PC-3 (cell line): ENCODE measurements at regions not wholly inside any gene's neighbourhood (a gene's known extent, or its start where the extent isn't known, plus 50 kb on each side); places are given as distances from the start of the nearest gene placed in this dataset.
"Not testable (repeated sequence)": the region's sequence is repeated elsewhere in the genome, so short reads cannot be mapped to it uniquely, and the experiment has no call there.

ENCODE experiments used
- ATAC-seq: fragments of 200-7000 bp; cut with Tn5 transposase; 2 replicates; pipeline ENCODE4 v1.9.1; 2020; ENCODE audit warnings: mild to moderate bottlenecking, moderate library complexity
- BruUV-seq: library from RNA; stranded (reverse); fragments of 400-500 nt; replicated peaks from 2 replicates; lab custom pipeline; 2021; lab: Mats Ljungman, UMichigan
- CTCF ChIA-PET: fragments of 300-600 bp; sonication (Branson Sonifier 250); formaldehyde crosslinking; loops from one replicate; lab custom pipeline; 2022; ENCODE audit warnings: antibody characterized with exemption; lab: Charles Lee
- POLR2A ChIA-PET: fragments of 300-600 bp; sonication (Branson Sonifier 250); formaldehyde crosslinking; loops from one replicate; lab custom pipeline; 2022; ENCODE audit warnings: antibody characterized with exemption; ENCODE audit not compliant: unreplicated experiment; lab: Charles Lee
- DNase-seq: peaks from one replicate; pipeline ENCODE4 v3.0.0-alpha.2; 2015
- H2AFZ ChIP-seq: fragments of 300-600 bp; sonication (generic); 2 replicates; pipeline ENCODE4 v1.6.0; 2016; ENCODE audit warnings: antibody characterized with exemption, low read length
- H3F3A ChIP-seq: fragments of 300-600 bp; sonication (generic); one replicate; pipeline ENCODE4 v1.6.0; 2017; ENCODE audit warnings: antibody characterized with exemption, low read length, control low read depth, mild to moderate bottlenecking; ENCODE audit not compliant: unreplicated experiment
- H3K27ac ChIP-seq: fragments of 300-600 bp; sonication (generic); 2 replicates; pipeline ENCODE4 v1.5.1; 2016; ENCODE audit warnings: mild to moderate bottlenecking, low read length
- H3K27me3 ChIP-seq: fragments of 300-600 bp; sonication (generic); 2 replicates; pipeline ENCODE4 v1.6.1; 2016; ENCODE audit warnings: low read length, mixed read lengths
- H3K36me3 ChIP-seq: fragments of 300-600 bp; sonication (generic); 2 replicates; pipeline ENCODE4 v1.6.1; 2016; ENCODE audit warnings: low read depth, mixed run types, low read length, mixed read lengths
- H3K4me1 ChIP-seq: fragments of 300-600 bp; sonication (generic); 2 replicates; pipeline ENCODE4 v1.5.1; 2016; ENCODE audit warnings: low read length; ENCODE audit not compliant: insufficient read depth
- H3K4me2 ChIP-seq: fragments of 300-600 bp; sonication (generic); 2 replicates; pipeline ENCODE4 v1.6.0; 2016; ENCODE audit warnings: low read length
- H3K4me3 ChIP-seq: fragments of 300-600 bp; sonication (generic); 2 replicates; pipeline ENCODE4 v1.5.1; 2016; ENCODE audit warnings: mild to moderate bottlenecking, low read length, mixed read lengths
- H3K79me2 ChIP-seq: fragments of 300-600 bp; sonication (generic); 2 replicates; pipeline ENCODE4 v1.6.1; 2017; ENCODE audit warnings: low read length, mixed read lengths
- H3K9ac ChIP-seq: fragments of 300-600 bp; sonication (generic); 2 replicates; pipeline ENCODE4 v1.6.0; 2016; ENCODE audit warnings: mild to moderate bottlenecking, low read length
- H3K9me2 ChIP-seq: fragments of 300-600 bp; sonication (generic); replicated peaks from 2 replicates; pipeline ENCODE4 v1.6.1; 2016; ENCODE audit warnings: mixed run types, low read length, mixed read lengths
- H3K9me3 ChIP-seq: fragments of 300-600 bp; sonication (generic); 2 replicates; pipeline ENCODE4 v1.6.1; 2016; ENCODE audit warnings: low read length, mixed read lengths
- H4K20me1 ChIP-seq: fragments of 300-600 bp; sonication (generic); 2 replicates; pipeline ENCODE4 v1.6.1; 2016; ENCODE audit warnings: low read length, mixed read lengths
- EZH2 ChIP-seq: fragments of 300-600 bp; sonication (generic); IDR thresholded peaks from one replicate; pipeline ENCODE4 v1.6.1; 2017; ENCODE audit warnings: antibody characterized with exemption, mild to moderate bottlenecking, low read length; ENCODE audit not compliant: unreplicated experiment
- EZH2phosphoT487 ChIP-seq: fragments of 300-600 bp; sonication (generic); IDR thresholded peaks from 2 replicates; pipeline ENCODE4 v1.6.1; 2018; ENCODE audit warnings: mild to moderate bottlenecking, antibody characterized with exemption, low read length, borderline replicate concordance
- intact Hi-C: fragments of 100-400 bp; cut with micrococcal nuclease; formaldehyde crosslinking; loops from 2 replicates; pipeline ENCODE4 v1.9.0; 2023
- TF ChIP-seq, protein P1 (sequence below): fragments of 300-600 bp; sonication (generic); conservative IDR thresholded peaks from 2 replicates; pipeline ENCODE4 v1.5.1; 2017; ENCODE audit warnings: antibody characterized with exemption, low read depth, mild to moderate bottlenecking, low read length

DNA sequence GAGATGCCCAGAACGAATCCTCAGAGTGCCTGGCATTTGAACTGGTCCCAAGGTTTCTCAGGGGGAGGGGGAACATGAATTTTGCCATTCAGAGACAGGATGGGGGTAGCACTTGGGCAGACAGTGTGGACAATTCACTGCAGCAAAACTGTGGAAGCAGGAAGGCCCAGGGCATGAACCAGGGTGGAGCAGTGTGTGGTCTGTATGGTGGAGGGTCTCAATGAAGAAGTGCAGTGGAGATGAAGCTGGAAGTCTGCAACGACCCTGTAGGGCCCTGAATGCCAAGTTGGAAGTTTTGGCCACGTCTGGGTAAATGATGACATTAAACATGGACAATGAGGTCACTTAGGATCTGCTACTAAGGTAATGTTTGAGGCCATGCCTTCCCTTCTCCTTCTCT lies 273.9 kb downstream of the CDK5RAP2 start:
- Histone ChIP-seq H3K4me1 (no peaks in the 10 kb centered on the region), H3K9me2 (no peaks in the 10 kb centered on the region), H3K4me3 (no peak overlapping the region), H3K27me3 (no peaks in the 10 kb centered on the region), H3K79me2 (no peaks in the 10 kb centered on the region), H3K9ac (no peak overlapping the region), H3K27ac (no peak overlapping the region), H4K20me1 (no peaks in the 10 kb centered on the region), H3K36me3 (no peaks in the 10 kb centered on the region), H2AFZ (no peak overlapping the region), H3K4me2 (no peak overlapping the region), H3K9me3 (no peaks in the 10 kb centered on the region), H3F3A (no peaks in the 10 kb centered on the region)
- no peak for TF ChIP-seq EZH2phosphoT487
- no peak for TF ChIP-seq EZH2
- TF ChIP-seq, protein P1, sequence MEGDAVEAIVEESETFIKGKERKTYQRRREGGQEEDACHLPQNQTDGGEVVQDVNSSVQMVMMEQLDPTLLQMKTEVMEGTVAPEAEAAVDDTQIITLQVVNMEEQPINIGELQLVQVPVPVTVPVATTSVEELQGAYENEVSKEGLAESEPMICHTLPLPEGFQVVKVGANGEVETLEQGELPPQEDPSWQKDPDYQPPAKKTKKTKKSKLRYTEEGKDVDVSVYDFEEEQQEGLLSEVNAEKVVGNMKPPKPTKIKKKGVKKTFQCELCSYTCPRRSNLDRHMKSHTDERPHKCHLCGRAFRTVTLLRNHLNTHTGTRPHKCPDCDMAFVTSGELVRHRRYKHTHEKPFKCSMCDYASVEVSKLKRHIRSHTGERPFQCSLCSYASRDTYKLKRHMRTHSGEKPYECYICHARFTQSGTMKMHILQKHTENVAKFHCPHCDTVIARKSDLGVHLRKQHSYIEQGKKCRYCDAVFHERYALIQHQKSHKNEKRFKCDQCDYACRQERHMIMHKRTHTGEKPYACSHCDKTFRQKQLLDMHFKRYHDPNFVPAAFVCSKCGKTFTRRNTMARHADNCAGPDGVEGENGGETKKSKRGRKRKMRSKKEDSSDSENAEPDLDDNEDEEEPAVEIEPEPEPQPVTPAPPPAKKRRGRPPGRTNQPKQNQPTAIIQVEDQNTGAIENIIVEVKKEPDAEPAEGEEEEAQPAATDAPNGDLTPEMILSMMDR = no peak
- ChIA-PET CTCF (no interaction called here), POLR2A (no interaction called here)
- ATAC-seq = no peak
- intact Hi-C loops = no loop called here
- no peak for DNase-seq
- BruUV-seq = no TSS peak

DNA sequence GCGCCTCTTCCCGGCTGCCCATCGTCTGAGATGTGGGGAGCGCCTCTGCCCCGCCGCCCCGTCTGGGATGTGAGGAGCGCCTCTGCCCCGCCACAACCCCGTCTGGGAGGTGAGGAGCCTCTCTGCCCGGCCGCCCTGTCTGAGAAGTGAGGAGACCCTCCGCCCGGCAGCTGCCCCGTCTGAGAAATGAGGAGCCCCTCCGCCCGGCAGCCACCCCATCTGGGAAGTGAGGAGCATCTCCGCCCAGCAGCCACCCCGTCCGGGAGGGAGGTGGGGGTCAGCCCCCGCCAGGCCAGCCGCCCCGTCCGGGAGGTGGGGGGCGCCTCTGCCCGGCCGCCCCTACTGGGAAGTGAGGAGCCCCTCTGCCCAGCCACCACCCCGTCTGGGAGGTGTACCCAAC lies 275.1 kb downstream of the CDK5RAP2 start:
- DNase-seq, H3K9me2 ChIP-seq, H3F3A ChIP-seq, H3K27ac ChIP-seq, H3K9me3 ChIP-seq, H3K4me1 ChIP-seq, ATAC-seq, H3K4me2 ChIP-seq, H3K79me2 ChIP-seq, BruUV-seq, H2AFZ ChIP-seq, H3K4me3 ChIP-seq, H3K36me3 ChIP-seq, POLR2A ChIA-PET, H4K20me1 ChIP-seq, CTCF ChIA-PET, intact Hi-C loops, H3K27me3 ChIP-seq, H3K9ac ChIP-seq: not testable (repeated sequence)

DNA sequence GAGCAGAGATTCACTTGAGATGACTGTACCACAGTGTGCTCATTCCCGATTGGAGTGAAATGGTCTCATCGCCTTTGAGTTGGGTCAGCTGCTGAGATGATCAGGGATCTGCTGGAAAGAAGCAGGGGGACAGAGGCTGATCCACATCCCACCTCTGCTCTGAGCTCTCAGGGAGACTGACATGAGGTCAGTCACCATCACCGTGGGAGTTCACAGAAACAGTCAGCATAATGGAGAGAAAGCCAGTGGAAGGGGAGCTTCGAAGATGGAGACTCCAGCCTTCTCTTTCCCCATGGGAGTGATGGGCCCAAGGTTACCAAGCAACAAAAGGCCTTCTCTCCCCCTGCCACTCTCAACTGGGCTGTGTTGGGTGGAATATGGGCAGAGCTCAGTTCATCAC lies 276.4 kb downstream of the CDK5RAP2 start:
- Histone ChIP-seq H3K36me3 (no peaks in the 10 kb centered on the region), H3K9me3 (no peaks in the 10 kb centered on the region), H3K9me2 (no peaks in the 10 kb centered on the region), H3K27ac (no peak overlapping the region), H3K4me1 (no peaks in the 10 kb centered on the region), H4K20me1 (no peaks in the 10 kb centered on the region), H3K79me2 (no peaks in the 10 kb centered on the region), H3F3A (no peaks in the 10 kb centered on the region), H3K4me3 (no peak overlapping the region), H2AFZ (no peak overlapping the region), H3K9ac (no peak overlapping the region), H3K27me3 (no peaks in the 10 kb centered on the region), H3K4me2 (no peak overlapping the region)
- intact Hi-C loops = no loop called here
- BruUV-seq = no TSS peak
- ChIA-PET POLR2A (no interaction called here), CTCF (no interaction called here)
- no peak for DNase-seq
- TF ChIP-seq EZH2phosphoT487 = no peak
- TF ChIP-seq EZH2 = no peak
- TF ChIP-seq, protein P1 = no peak
- no peak for ATAC-seq
